GM12878 (cell line): ENCODE measurements at regions not wholly inside any gene's neighbourhood (a gene's known extent, or its start where the extent isn't known, plus 50 kb on each side); places are given as distances from the start of the nearest gene placed in this dataset.

Source experiments
- BCL11A ChIP-seq: IDR thresholded peaks from 2 replicates; pipeline ENCODE4 v1.6.1; 2011; ENCODE audit warnings: low read depth, low read length
- EP300 ChIP-seq, 2 experiments: fragments of 150-350 bp in 1 of 2; IDR thresholded peaks; 2 replicates each; pipeline ENCODE4 v1.6.1; 2011 to 2012; ENCODE audit warnings: low read depth in 2 of 2, low read length in 2 of 2, borderline replicate concordance in 1 of 2, improper control_type of control experiment in 1 of 2, inconsistent platforms in 1 of 2; ENCODE audit not compliant: control insufficient read depth in 1 of 2
- GABPA ChIP-seq: IDR thresholded peaks from 2 replicates; pipeline ENCODE4 v1.6.1; 2014; ENCODE audit warnings: antibody characterized with exemption, low read depth, mild to moderate bottlenecking, inconsistent platforms
- KDM1A ChIP-seq: fragments of 200-600 bp; sonication (generic); IDR thresholded peaks from 2 replicates; pipeline ENCODE4 v1.6.1; 2016; ENCODE audit warnings: borderline replicate concordance
- NFIC ChIP-seq: IDR thresholded peaks from 2 replicates; pipeline ENCODE4 v1.6.1; 2012; ENCODE audit warnings: low read depth, mild to moderate bottlenecking, inconsistent platforms, low read length, moderate library complexity
- TBL1XR1 ChIP-seq: IDR thresholded peaks from 2 replicates; pipeline ENCODE4 v1.6.1; 2012; ENCODE audit warnings: low read depth, low read length, improper control_type of control experiment
- ZZZ3 ChIP-seq: IDR thresholded peaks from 2 replicates; pipeline ENCODE4 v1.6.1; 2011; ENCODE audit warnings: low read depth; ENCODE audit not compliant: control insufficient read depth, insufficient read length
- TF ChIP-seq, protein P1 (sequence below), 3 experiments: IDR thresholded peaks in 2 of 3; conservative IDR thresholded peaks in 1 of 3; 2 replicates each; pipeline ENCODE4 v1.5.1; 2011; ENCODE audit warnings: low read depth in 3 of 3, low read length in 3 of 3, mild to moderate bottlenecking in 3 of 3, control low read depth in 2 of 3, moderate library complexity in 2 of 3, inconsistent platforms in 1 of 3, mixed read lengths in 1 of 3; ENCODE audit not compliant: control insufficient read depth in 2 of 3, insufficient read depth in 1 of 3; ENCODE audit errors: extremely low read depth in 1 of 3
- TF ChIP-seq, protein P2 (sequence below): IDR thresholded peaks from 2 replicates; pipeline ENCODE4 v1.6.1; 2011; ENCODE audit warnings: low read depth, low read length, improper control_type of control experiment, borderline replicate concordance

DNA sequence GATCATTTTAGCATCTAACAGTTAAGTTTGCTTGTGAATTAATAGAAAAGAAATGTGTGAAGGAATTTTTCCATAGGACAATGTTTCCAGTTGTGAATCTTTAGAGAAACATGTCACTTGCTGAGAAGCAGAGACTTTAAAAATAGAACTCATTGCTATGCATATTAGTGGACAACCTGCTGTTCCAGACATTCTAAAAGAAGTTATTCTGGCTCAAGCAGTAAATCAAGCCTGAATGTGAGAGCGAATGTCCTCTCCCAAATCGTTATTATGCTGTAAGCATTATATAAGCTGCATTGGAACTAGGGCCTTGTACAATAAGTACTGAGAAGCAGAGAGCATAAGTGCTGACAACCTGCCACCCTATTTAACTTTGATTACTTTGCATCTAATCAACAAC, 990.9 kb downstream of the PLOD2 start:
- TF ChIP-seq BCL11A (no peak), NFIC (no peak), EP300 (IDR thresholded peaks at IDR 0.05; ENCODE audit: borderline replicate concordance in 1 of 2, control insufficient read depth in 1 of 2, low read depth in 2 of 2, low read length in 2 of 2) (no peak), TBL1XR1 (no peak), GABPA (no peak), ZZZ3 (no peak), KDM1A (no peak)
- TF ChIP-seq, protein P1, sequence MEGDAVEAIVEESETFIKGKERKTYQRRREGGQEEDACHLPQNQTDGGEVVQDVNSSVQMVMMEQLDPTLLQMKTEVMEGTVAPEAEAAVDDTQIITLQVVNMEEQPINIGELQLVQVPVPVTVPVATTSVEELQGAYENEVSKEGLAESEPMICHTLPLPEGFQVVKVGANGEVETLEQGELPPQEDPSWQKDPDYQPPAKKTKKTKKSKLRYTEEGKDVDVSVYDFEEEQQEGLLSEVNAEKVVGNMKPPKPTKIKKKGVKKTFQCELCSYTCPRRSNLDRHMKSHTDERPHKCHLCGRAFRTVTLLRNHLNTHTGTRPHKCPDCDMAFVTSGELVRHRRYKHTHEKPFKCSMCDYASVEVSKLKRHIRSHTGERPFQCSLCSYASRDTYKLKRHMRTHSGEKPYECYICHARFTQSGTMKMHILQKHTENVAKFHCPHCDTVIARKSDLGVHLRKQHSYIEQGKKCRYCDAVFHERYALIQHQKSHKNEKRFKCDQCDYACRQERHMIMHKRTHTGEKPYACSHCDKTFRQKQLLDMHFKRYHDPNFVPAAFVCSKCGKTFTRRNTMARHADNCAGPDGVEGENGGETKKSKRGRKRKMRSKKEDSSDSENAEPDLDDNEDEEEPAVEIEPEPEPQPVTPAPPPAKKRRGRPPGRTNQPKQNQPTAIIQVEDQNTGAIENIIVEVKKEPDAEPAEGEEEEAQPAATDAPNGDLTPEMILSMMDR (IDR thresholded peaks at IDR 0.05 in 2 of 3, conservative IDR thresholded peaks at IDR 0.05 in 1 of 3; ENCODE audit: control insufficient read depth in 2 of 3, extremely low read depth in 1 of 3, insufficient read depth in 1 of 3, low read depth in 3 of 3, low read length in 3 of 3) = no peak
- TF ChIP-seq, protein P2, sequence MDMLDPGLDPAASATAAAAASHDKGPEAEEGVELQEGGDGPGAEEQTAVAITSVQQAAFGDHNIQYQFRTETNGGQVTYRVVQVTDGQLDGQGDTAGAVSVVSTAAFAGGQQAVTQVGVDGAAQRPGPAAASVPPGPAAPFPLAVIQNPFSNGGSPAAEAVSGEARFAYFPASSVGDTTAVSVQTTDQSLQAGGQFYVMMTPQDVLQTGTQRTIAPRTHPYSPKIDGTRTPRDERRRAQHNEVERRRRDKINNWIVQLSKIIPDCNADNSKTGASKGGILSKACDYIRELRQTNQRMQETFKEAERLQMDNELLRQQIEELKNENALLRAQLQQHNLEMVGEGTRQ = no peak
